Endothelial cell of umbilical vein (primary cell): ENCODE measurements at regions not wholly inside any gene's neighbourhood (a gene's known extent, or its start where the extent isn't known, plus 50 kb on each side); places are given as distances from the start of the nearest gene placed in this dataset.

ENCODE experiments used
- BruUV-seq: library from RNA; stranded (reverse); fragments of 400-500 nt; replicated peaks from 2 replicates; lab custom pipeline; 2021; lab: Mats Ljungman, UMichigan
- CTCF ChIA-PET: fragments of 300-600, 350-600 bp; sonication (Branson Sonifier 250); formaldehyde crosslinking; loops from one replicate; lab custom pipeline; 2021; ENCODE audit warnings: antibody characterized with exemption, inconsistent platforms; lab: Charles Lee
- POLR2A ChIA-PET: fragments of 300-600, 350-600 bp; sonication (Branson Sonifier 250); formaldehyde crosslinking; loops from one replicate; lab custom pipeline; 2021; ENCODE audit warnings: antibody characterized with exemption, inconsistent platforms; lab: Charles Lee
- DNase-seq: peaks from one replicate; pipeline ENCODE4 v3.0.0-alpha.2; 2011; ENCODE audit warnings: low read depth, low spot score
- FAIRE-seq: peaks from 2 replicates; lab custom pipeline; 2011; peaks lifted over from hg19 to GRCh38; lab: Jason Lieb, UNC
- H2AFZ ChIP-seq: 2 replicates; pipeline ENCODE4 v1.6.0; 2012; ENCODE audit warnings: low read depth, low read length, control low read depth, inconsistent platforms
- H3K27ac ChIP-seq: 2 replicates; pipeline ENCODE4 v1.5.1; 2011; ENCODE audit warnings: low read depth, mild to moderate bottlenecking, control low read depth, low read length, moderate library complexity; ENCODE audit not compliant: insufficient read depth
- H3K27me3 ChIP-seq, 2 experiments: 2 replicates each; pipeline versions ENCODE4 v1.6.0 to v1.6.1; 2011; ENCODE audit warnings: low read length in 2 of 2, mixed read lengths in 1 of 2; ENCODE audit not compliant: control insufficient read depth in 2 of 2, insufficient read depth in 2 of 2
- H3K36me3 ChIP-seq, 2 experiments: 2 replicates in 1 of 2; 3 replicates in 1 of 2; pipeline ENCODE4 v1.5.1; 2011; ENCODE audit warnings: low read length in 2 of 2, mild to moderate bottlenecking in 1 of 2, moderate library complexity in 1 of 2; ENCODE audit not compliant: control insufficient read depth in 2 of 2, insufficient read depth in 2 of 2; ENCODE audit errors: extremely low read depth in 1 of 2
- H3K4me1 ChIP-seq: 3 replicates; pipeline ENCODE4 v1.5.1; 2011; ENCODE audit warnings: mild to moderate bottlenecking, low read length; ENCODE audit not compliant: control insufficient read depth, insufficient read depth; ENCODE audit errors: extremely low read depth
- H3K4me2 ChIP-seq: 2 replicates; pipeline ENCODE4 v1.6.1; 2011; ENCODE audit warnings: low read length, control low read depth, mixed read lengths; ENCODE audit not compliant: insufficient read depth
- H3K4me3 ChIP-seq, 3 experiments: fragments of 200-600 bp in 1 of 3; sonication (generic), shearing (Covaris generic) in 1 of 3; replicated peaks in 1 of 3; 2 replicates each; pipeline ENCODE4 v1.5.1; 2011 to 2016; ENCODE audit warnings: control low read depth in 3 of 3, low read length in 3 of 3, mild to moderate bottlenecking in 2 of 3, inconsistent platforms in 1 of 3, low read depth in 1 of 3, moderate library complexity in 1 of 3; ENCODE audit not compliant: insufficient read depth in 1 of 3
- H3K79me2 ChIP-seq: 2 replicates; pipeline ENCODE4 v1.6.0; 2012; ENCODE audit warnings: low read length, inconsistent platforms; ENCODE audit not compliant: control insufficient read depth, insufficient read depth
- H3K9ac ChIP-seq: replicated peaks from 2 replicates; pipeline ENCODE3; 2011; ENCODE audit warnings: low read length, control low read depth; ENCODE audit not compliant: insufficient read depth; ENCODE audit errors: extremely low read depth
- H3K9me1 ChIP-seq: replicated peaks from 3 replicates; pipeline ENCODE4 v1.6.0; 2011; ENCODE audit warnings: mild to moderate bottlenecking, low read length; ENCODE audit not compliant: control insufficient read depth, insufficient read depth; ENCODE audit errors: extremely low read depth
- H3K9me3 ChIP-seq: replicated peaks from 2 replicates; pipeline ENCODE4 v1.5.1; 2012; ENCODE audit warnings: low read length, inconsistent platforms; ENCODE audit not compliant: control insufficient read depth, insufficient read depth
- H4K20me1 ChIP-seq: replicated peaks from 2 replicates; pipeline ENCODE3; 2011; ENCODE audit warnings: mild to moderate bottlenecking, low read length; ENCODE audit not compliant: control insufficient read depth, insufficient read depth; ENCODE audit errors: extremely low read depth
- CTCF ChIP-seq, 2 donors: IDR thresholded peaks; 1 replicate in 1 of 2; 2 replicates in 1 of 2; pipeline ENCODE4 v1.5.1; 2011; ENCODE audit warnings: low read length in 2 of 2, mild to moderate bottlenecking in 2 of 2, moderate library complexity in 2 of 2, control low read depth in 1 of 2, inconsistent platforms in 1 of 2, low read depth in 1 of 2; ENCODE audit not compliant: insufficient read depth in 1 of 2; ENCODE audit errors: extremely low read depth in 1 of 2
- EZH2 ChIP-seq: IDR thresholded peaks from 2 replicates; pipeline ENCODE4 v1.6.1; 2012; ENCODE audit warnings: borderline replicate concordance, low read depth, mild to moderate bottlenecking, moderate library complexity, low read length, inconsistent platforms; ENCODE audit not compliant: severe bottlenecking
- FOS ChIP-seq: IDR thresholded peaks from 2 replicates; pipeline ENCODE4 v1.6.1; 2011; ENCODE audit warnings: mild to moderate bottlenecking, low read length, moderate library complexity, borderline replicate concordance; ENCODE audit not compliant: insufficient read depth
- GATA2 ChIP-seq: IDR thresholded peaks from 2 replicates; pipeline ENCODE4 v1.7.0; 2011; ENCODE audit warnings: low read depth, mild to moderate bottlenecking, moderate library complexity, mixed read lengths, low read length; ENCODE audit not compliant: insufficient read length, insufficient read depth
- JUN ChIP-seq: IDR thresholded peaks from 2 replicates; pipeline ENCODE4 v1.6.1; 2011; ENCODE audit warnings: borderline replicate concordance, low read depth; ENCODE audit not compliant: insufficient read length, insufficient read depth
- MYC ChIP-seq: IDR thresholded peaks from one replicate; pipeline ENCODE4 v1.6.1; 2011; ENCODE audit warnings: mild to moderate bottlenecking, low read depth, low read length
- POLR2A ChIP-seq: IDR thresholded peaks from 2 replicates; pipeline ENCODE4 v1.6.1; 2012; ENCODE audit warnings: low read depth, mild to moderate bottlenecking, control low read depth, low read length
- POLR2AphosphoS5 ChIP-seq: IDR thresholded peaks from 2 replicates; pipeline ENCODE4 v1.6.1; 2012; ENCODE audit warnings: low read depth, mild to moderate bottlenecking, control low read depth, low read length, moderate library complexity; ENCODE audit not compliant: insufficient read depth
- dilution Hi-C: fragments of 300-500 bp; cut with MboI; formaldehyde crosslinking; loops from one replicate; pipeline ENCODE4 v1.15.0; 2019; ENCODE audit warnings: low sequenced_read_pairs; ENCODE audit not compliant: extremely low pct_ligation_motif_present
- intact Hi-C: fragments of 100-400 bp; cut with micrococcal nuclease; formaldehyde crosslinking; loops from one replicate; pipeline ENCODE4 v1.10.0; 2022
- TF ChIP-seq, protein P1 (sequence below): IDR thresholded peaks from 2 replicates; pipeline ENCODE4 v1.6.1; 2011; ENCODE audit not compliant: insufficient read depth, insufficient read length

GRCh38 chr2:16203691-16204090, 263.3 kb downstream of the MYCN start:
- Histone ChIP-seq H3K79me2 (no peaks in the 10 kb centered on the region), H3K9ac (no peak overlapping the region), H3K4me2 (no peak overlapping the region), H3K9me1 (no peaks in the 10 kb centered on the region), H3K9me3 (peaks cover 7% of the 10 kb centered on the region), H4K20me1 (no peaks in the 10 kb centered on the region), H3K36me3 (no peaks in the 10 kb centered on the region), H3K4me1 (no peaks in the 10 kb centered on the region), H3K27ac (no peak overlapping the region), H3K4me3 (no peak overlapping the region), H2AFZ (no peak overlapping the region), H3K27me3 (no peaks in the 10 kb centered on the region)
- FAIRE-seq (no peak), DNase-seq (no peak)
- dilution Hi-C loops (no loop called here), intact Hi-C loops (no loop called here)
- POLR2A ChIA-PET = no interaction called here
- BruUV-seq = no TSS peak
- TF ChIP-seq GATA2 (no peak), JUN (no peak), EZH2 (no peak), POLR2AphosphoS5 (no peak), POLR2A (no peak), CTCF (IDR thresholded peaks at IDR 0.05; ENCODE audit: extremely low read depth in 1 of 2, insufficient read depth in 1 of 2, low read depth in 1 of 2, low read length in 2 of 2) (no peak), MYC (no peak), FOS (no peak)
- TF ChIP-seq, protein P1, sequence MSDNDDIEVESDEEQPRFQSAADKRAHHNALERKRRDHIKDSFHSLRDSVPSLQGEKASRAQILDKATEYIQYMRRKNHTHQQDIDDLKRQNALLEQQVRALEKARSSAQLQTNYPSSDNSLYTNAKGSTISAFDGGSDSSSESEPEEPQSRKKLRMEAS = no peak
- CTCF ChIA-PET = no interaction called here
